Lower leg skin (tissue), 4 donors: ENCODE measurements at regions not wholly inside any gene's neighbourhood (a gene's known extent, or its start where the extent isn't known, plus 50 kb on each side); places are given as distances from the start of the nearest gene placed in this dataset.

ENCODE experiments used
- DNase-seq, 2 donors: peaks; one replicate each; pipeline ENCODE4 v3.0.0-alpha.2; 2019; ENCODE audit warnings: low spot score in 2 of 2
- H3K4me3 ChIP-seq: fragments of 200-600 bp; sonication (generic); 2 replicates; pipeline ENCODE4 v1.5.1; 2017; ENCODE audit warnings: mild to moderate bottlenecking, low read depth; ENCODE audit not compliant: poor library complexity, severe bottlenecking
- CTCF ChIP-seq, 3 donors: fragments of 450-650 bp; IDR thresholded peaks; one replicate each; pipeline ENCODE4 v1.5.1; 2016; ENCODE audit warnings: antibody characterized with exemption in 3 of 3, mild to moderate bottlenecking in 3 of 3, moderate library complexity in 2 of 3
- POLR2A ChIP-seq, 2 donors: fragments of 450-650 bp; IDR thresholded peaks; one replicate each; pipeline ENCODE4 v1.6.1; 2016 to 2017; ENCODE audit warnings: antibody characterized with exemption in 2 of 2, mild to moderate bottlenecking in 1 of 2, moderate library complexity in 1 of 2
- WGBS, 2 donors: methylation state at CpG; one replicate each; pipeline ENCODE4 v1.1.5; 2018; 5-methylcytosine and 5-hydroxymethylcytosine counted together
- intact Hi-C: fragments of 100-400 bp; cut with DNase I; formaldehyde crosslinking; loops from one replicate; pipeline ENCODE4 v1.15.0; 2023; ENCODE audit warnings: low total_unique reads

GRCh38 chr15:25514522-25514921 lies 75.7 kb upstream of the UBE3A start:
- intact Hi-C loops: loop anchor here (10.0 kb wide), 1 partner anchor 190 kb away; no protein-coding TSS in a partner anchor
- no peak overlapping the region for H3K4me3 ChIP-seq
- 67 to 73% methylated on average over 9 of the region's 9 CpGs for WGBS, 2 donors
- TF ChIP-seq CTCF (IDR thresholded peaks at IDR 0.05) (no peak), POLR2A (IDR thresholded peaks at IDR 0.05) (no peak)
- no peak for DNase-seq

- no peak overlapping the region for H3K4me3 ChIP-seq
- WGBS, 2 donors: 62 to 75% methylated on average over 3 of the region's 3 CpGs
- no peak for TF ChIP-seq CTCF (IDR thresholded peaks at IDR 0.05)
- TF ChIP-seq POLR2A (IDR thresholded peaks at IDR 0.05): no peak
- intact Hi-C loops: loop anchor here (2.0 to 10.0 kb wide), 2 partner anchors 20 to 192 kb away; no protein-coding TSS in a partner anchor
- DNase-seq: no peak
These were observed 74.1 kb upstream of the UBE3A start for GRCh38 chr15:25512957-25513356.

- no peak for TF ChIP-seq POLR2A (IDR thresholded peaks at IDR 0.05)
- TF ChIP-seq CTCF (IDR thresholded peaks at IDR 0.05): no peak
- intact Hi-C loops: loop anchor here (10.0 kb wide), 1 partner anchor 195 kb away; no protein-coding TSS in a partner anchor
- DNase-seq: no peak
- 89 to 90% methylated on average over 4 of the region's 4 CpGs for WGBS, 2 donors
- no peak overlapping the region for H3K4me3 ChIP-seq
These were observed 71.3 kb upstream of the UBE3A start for GRCh38 chr15:25510146-25510545.

- 72% methylated on average over 4 of the region's 4 CpGs for WGBS, 2 donors
- TF ChIP-seq CTCF (IDR thresholded peaks at IDR 0.05): no peak
- TF ChIP-seq POLR2A (IDR thresholded peaks at IDR 0.05): no peak
- intact Hi-C loops: loop anchor here (10.0 kb wide), 3 partner anchors 195 to 1865 kb away; partner anchors contain the start of gene MAGEL2
- H3K4me3 ChIP-seq: no peak overlapping the region
- no peak for DNase-seq
These were observed 70.9 kb upstream of the UBE3A start for GRCh38 chr15:25509703-25510102.

GRCh38 chr15:25508369-25509002 lies 69.7 kb upstream of the UBE3A start:
- intact Hi-C loops: loop anchor here (10.0 kb wide), 2 partner anchors 426 to 1864 kb away; partner anchors contain the start of gene MAGEL2
- TF ChIP-seq POLR2A (IDR thresholded peaks at IDR 0.05) (no peak), CTCF (IDR thresholded peaks at IDR 0.05) (no peak)
- WGBS, 2 donors: 42 to 58% methylated on average over 3 of the region's 3 CpGs
- DNase-seq: no peak
- no peak overlapping the region for H3K4me3 ChIP-seq
